NCI-H526 (cell line): ENCODE measurements at regions not wholly inside any gene's neighbourhood (a gene's known extent, or its start where the extent isn't known, plus 50 kb on each side); places are given as distances from the start of the nearest gene placed in this dataset.

ENCODE experiments used
- DNase-seq, 2 experiments: peaks; one replicate each; lab custom pipeline; 2025; lab: John Stamatoyannopoulos, UW

GRCh38 chr1:58000821-58001220 lies 545.7 kb downstream of the OMA1 start:
- DNase-seq: no peak

GRCh38 chr1:58000116-58000515 lies 546.4 kb downstream of the OMA1 start:
- DNase-seq: no peak

GRCh38 chr1:57996400-57996799 lies 550.1 kb downstream of the OMA1 start:
- DNase-seq: no peak

GRCh38 chr1:57991289-57991688 lies 555.2 kb downstream of the OMA1 start:
- no peak for DNase-seq

- DNase-seq: no peak
These were observed 556.6 kb downstream of the OMA1 start for GRCh38 chr1:57989877-57990276.

- no peak for DNase-seq
These were observed 559.0 kb downstream of the OMA1 start for GRCh38 chr1:57987523-57987922.

GRCh38 chr1:57986432-57986831 lies 560.1 kb downstream of the OMA1 start:
- no peak for DNase-seq

- DNase-seq: no peak
These were observed 560.4 kb upstream of the DAB1 start for GRCh38 chr1:57984277-57984676.

GRCh38 chr1:57983441-57983840 lies 559.6 kb upstream of the DAB1 start:
- no peak for DNase-seq

- no peak for DNase-seq
These were observed 559.0 kb upstream of the DAB1 start for GRCh38 chr1:57982852-57983251.

GRCh38 chr1:57976216-57976615 lies 552.4 kb upstream of the DAB1 start:
- DNase-seq: no peak

GRCh38 chr1:57968321-57968720 lies 544.5 kb upstream of the DAB1 start:
- no peak for DNase-seq

- DNase-seq: no peak
These were observed 543.0 kb upstream of the DAB1 start for GRCh38 chr1:57966751-57967406.

GRCh38 chr1:57966340-57966739 lies 542.5 kb upstream of the DAB1 start:
- no peak for DNase-seq

GRCh38 chr1:57963581-57963980 lies 539.7 kb upstream of the DAB1 start:
- DNase-seq: peak; percentile 40 to 71

GRCh38 chr1:57959531-57960241 lies 535.8 kb upstream of the DAB1 start:
- DNase-seq: no peak

- no peak for DNase-seq
These were observed 533.7 kb upstream of the DAB1 start for GRCh38 chr1:57957576-57957975.

GRCh38 chr1:57951390-57951789 lies 527.5 kb upstream of the DAB1 start:
- DNase-seq: no peak

GRCh38 chr1:57949168-57949567 lies 525.3 kb upstream of the DAB1 start:
- DNase-seq: no peak

- no peak for DNase-seq
These were observed 523.6 kb upstream of the DAB1 start for GRCh38 chr1:57947471-57947870.

- DNase-seq: no peak
These were observed 521.2 kb upstream of the DAB1 start for GRCh38 chr1:57945045-57945444.

GRCh38 chr1:57943365-57943764 lies 519.5 kb upstream of the DAB1 start:
- DNase-seq: no peak

- DNase-seq: no peak
These were observed 510.9 kb upstream of the DAB1 start for GRCh38 chr1:57934745-57935144.

- DNase-seq: no peak
These were observed 503.1 kb upstream of the DAB1 start for GRCh38 chr1:57927003-57927402.
